Mesodermal cell (in vitro differentiated cells): ENCODE measurements at regions not wholly inside any gene's neighbourhood (a gene's known extent, or its start where the extent isn't known, plus 50 kb on each side); places are given as distances from the start of the nearest gene placed in this dataset.
A peak's percentile ranks its signal among the peaks of the same experiment; 100 is the strongest.

Experiments used
- H3K27ac ChIP-seq: 2 replicates; pipeline ENCODE4 v1.7.0; 2013; ENCODE audit warnings: mild to moderate bottlenecking, low read depth, low read length, moderate library complexity; ENCODE audit not compliant: severe bottlenecking
- H3K36me3 ChIP-seq: 2 replicates; pipeline ENCODE4 v1.7.1; 2013; ENCODE audit warnings: mild to moderate bottlenecking, low read length, moderate library complexity; ENCODE audit not compliant: control insufficient read depth, insufficient read depth
- H3K4me1 ChIP-seq: one replicate; pipeline ENCODE4 v1.7.1; 2013; ENCODE audit warnings: mild to moderate bottlenecking, low read length; ENCODE audit not compliant: insufficient read depth, control insufficient read depth, poor library complexity, severe bottlenecking
- H3K4me3 ChIP-seq: 2 replicates; pipeline ENCODE4 v1.7.0; 2013; ENCODE audit warnings: low read length, control low read depth, mild to moderate bottlenecking; ENCODE audit not compliant: insufficient read depth, poor library complexity, severe bottlenecking; ENCODE audit errors: extremely low read depth
- H3K9me3 ChIP-seq: 2 replicates; pipeline ENCODE4 v1.7.1; 2013; ENCODE audit warnings: mild to moderate bottlenecking, low read length, moderate library complexity; ENCODE audit not compliant: control insufficient read depth
- WGBS, 2 experiments: methylation state at CpG; one replicate each; pipeline ENCODE4 v1.1.5; 2013; ENCODE audit warnings: missing lambda C conversion rate in 2 of 2; ENCODE audit not compliant: insufficient coverage in 2 of 2; 5-methylcytosine and 5-hydroxymethylcytosine counted together

GRCh38 chr5:71971862-71972261 lies 135.4 kb upstream of the MAP1B start:
- Histone ChIP-seq H3K36me3 (no peaks in the 10 kb centered on the region), H3K27ac (no peak overlapping the region), H3K9me3 (no peaks in the 10 kb centered on the region), H3K4me3 (no peak overlapping the region), H3K4me1 (peaks cover 6% of the 10 kb centered on the region)
- WGBS, 2 experiments = 72 to 92% methylated on average over 2 of the region's 2 CpGs

- Histone ChIP-seq H3K9me3 (no peaks in the 10 kb centered on the region), H3K36me3 (no peaks in the 10 kb centered on the region), H3K27ac (peak overlapping the region; percentile 43), H3K4me3 (no peak overlapping the region), H3K4me1 (peaks cover 6% of the 10 kb centered on the region)
- WGBS, 2 experiments = 86% methylated on average over 4 to 7 of the region's 8 CpGs
Measured at GRCh38 chr5:71972777-71973473, 134.3 kb upstream of the MAP1B start.

- Histone ChIP-seq H3K4me1 (peaks cover 6% of the 10 kb centered on the region), H3K9me3 (no peaks in the 10 kb centered on the region), H3K27ac (peak overlapping the region; percentile 43), H3K4me3 (no peak overlapping the region), H3K36me3 (no peaks in the 10 kb centered on the region)
- WGBS, 2 experiments = 83% methylated on average over 1 of the region's 3 CpGs; no CpG with 5 or more reads in 1 of the 2 experiments
Measured at GRCh38 chr5:71973563-71973962, 133.7 kb upstream of the MAP1B start.

- Histone ChIP-seq H3K36me3 (no peaks in the 10 kb centered on the region), H3K4me1 (peaks cover 6% of the 10 kb centered on the region), H3K27ac (no peak overlapping the region), H3K4me3 (no peak overlapping the region), H3K9me3 (no peaks in the 10 kb centered on the region)
- no CpG with 5 or more reads among the region's 1 CpG for WGBS, 2 experiments
Measured at GRCh38 chr5:71974165-71974564, 133.1 kb upstream of the MAP1B start.

- Histone ChIP-seq H3K36me3 (no peaks in the 10 kb centered on the region), H3K27ac (no peak overlapping the region), H3K9me3 (no peaks in the 10 kb centered on the region), H3K4me1 (peaks cover 6% of the 10 kb centered on the region), H3K4me3 (no peak overlapping the region)
- WGBS, 2 experiments = no CpG with 5 or more reads among the region's 1 CpG
Measured at GRCh38 chr5:71974622-71975021, 132.7 kb upstream of the MAP1B start.

GRCh38 chr5:71976449-71976848 lies 130.8 kb upstream of the MAP1B start:
- Histone ChIP-seq H3K4me3 (no peak overlapping the region), H3K4me1 (peaks cover 6% of the 10 kb centered on the region), H3K9me3 (no peaks in the 10 kb centered on the region), H3K27ac (no peak overlapping the region), H3K36me3 (no peaks in the 10 kb centered on the region)
- 100% methylated on average over 1 of the region's 3 CpGs; no CpG with 5 or more reads in 1 of the 2 experiments for WGBS, 2 experiments

GRCh38 chr5:71977311-71977710 lies 130.0 kb upstream of the MAP1B start:
- H3K9me3 ChIP-seq = no peaks in the 10 kb centered on the region
- H3K4me1 ChIP-seq = peaks cover 6% of the 10 kb centered on the region
- WGBS, 2 experiments = 94 to 100% methylated on average over 1 to 2 of the region's 2 CpGs
- H3K27ac ChIP-seq = no peak overlapping the region
- H3K4me3 ChIP-seq = no peak overlapping the region
- no peaks in the 10 kb centered on the region for H3K36me3 ChIP-seq

- Histone ChIP-seq H3K27ac (no peak overlapping the region), H3K4me1 (peaks cover 6% of the 10 kb centered on the region), H3K9me3 (no peaks in the 10 kb centered on the region), H3K4me3 (no peak overlapping the region), H3K36me3 (no peaks in the 10 kb centered on the region)
- 100% methylated on average over 1 of the region's 1 CpG; no CpG with 5 or more reads in 1 of the 2 experiments for WGBS, 2 experiments
Measured at GRCh38 chr5:71978216-71978615, 129.1 kb upstream of the MAP1B start.

- no peak overlapping the region for H3K4me3 ChIP-seq
- H3K9me3 ChIP-seq = no peaks in the 10 kb centered on the region
- no peaks in the 10 kb centered on the region for H3K4me1 ChIP-seq
- no peaks in the 10 kb centered on the region for H3K36me3 ChIP-seq
- H3K27ac ChIP-seq = no peak overlapping the region
- no CpG with 5 or more reads among the region's 2 CpGs for WGBS, 2 experiments
Measured at GRCh38 chr5:71982717-71983395, 124.4 kb upstream of the MAP1B start.

GRCh38 chr5:71986101-71986500 lies 121.2 kb upstream of the MAP1B start:
- H3K4me1 ChIP-seq = no peaks in the 10 kb centered on the region
- no peak overlapping the region for H3K27ac ChIP-seq
- H3K9me3 ChIP-seq = no peaks in the 10 kb centered on the region
- H3K4me3 ChIP-seq = no peak overlapping the region
- 0% methylated on average over 1 of the region's 2 CpGs; no CpG with 5 or more reads in 1 of the 2 experiments for WGBS, 2 experiments
- H3K36me3 ChIP-seq = no peaks in the 10 kb centered on the region

GRCh38 chr5:71988808-71989207 lies 118.5 kb upstream of the MAP1B start:
- 100% methylated on average over 1 of the region's 1 CpG; no CpG with 5 or more reads in 1 of the 2 experiments for WGBS, 2 experiments
- no peaks in the 10 kb centered on the region for H3K4me1 ChIP-seq
- no peak overlapping the region for H3K4me3 ChIP-seq
- no peaks in the 10 kb centered on the region for H3K9me3 ChIP-seq
- H3K36me3 ChIP-seq = no peaks in the 10 kb centered on the region
- H3K27ac ChIP-seq = no peak overlapping the region
